C4-2B (cell line): ENCODE measurements at regions not wholly inside any gene's neighbourhood (a gene's known extent, or its start where the extent isn't known, plus 50 kb on each side); places are given as distances from the start of the nearest gene placed in this dataset.

Experiments used
- CTCF ChIP-seq: fragments of 450-650 bp; conservative IDR thresholded peaks from 2 replicates; pipeline ENCODE4 v1.5.1; 2017; ENCODE audit warnings: mild to moderate bottlenecking
- ZFX ChIP-seq: fragments of 450-650 bp; IDR thresholded peaks from 2 replicates; pipeline ENCODE4 v1.6.1; 2017

GRCh38 chr15:37204692-37205091 is 104.3 kb upstream of the MEIS2 start:
- TF ChIP-seq CTCF (peak; percentile 33), ZFX (no peak)
